PC-9 (cell line): ENCODE measurements at regions not wholly inside any gene's neighbourhood (a gene's known extent, or its start where the extent isn't known, plus 50 kb on each side); places are given as distances from the start of the nearest gene placed in this dataset.

Source experiments
- BruUV-seq: library from RNA; stranded (reverse); fragments of 400-500 nt; replicated peaks from 2 replicates; lab custom pipeline; 2021; lab: Mats Ljungman, UMichigan
- CTCF ChIA-PET: fragments of 300-600 bp; sonication (Branson Sonifier 250); formaldehyde crosslinking; loops from one replicate; lab custom pipeline; 2022; ENCODE audit warnings: antibody characterized with exemption; lab: Charles Lee
- POLR2A ChIA-PET: fragments of 300-600 bp; sonication (Branson Sonifier 250); formaldehyde crosslinking; loops from one replicate; lab custom pipeline; 2022; ENCODE audit warnings: antibody characterized with exemption; ENCODE audit not compliant: unreplicated experiment; lab: Charles Lee
- DNase-seq, 2 experiments: peaks; one replicate each; pipeline versions ENCODE4 v3.0.0 to v3.0.0-alpha.2; 2015 to 2022; ENCODE audit warnings: mixed read lengths in 1 of 2
- H2AFZ ChIP-seq: fragments of 200-600 bp; sonication (generic); 2 replicates; pipeline ENCODE4 v1.8.1; 2017; ENCODE audit warnings: antibody characterized with exemption
- H3F3A ChIP-seq: fragments of 200-600 bp; sonication (generic); 2 replicates; pipeline ENCODE4 v1.8.1; 2017; ENCODE audit warnings: antibody characterized with exemption, mild to moderate bottlenecking, low read depth; ENCODE audit not compliant: insufficient read depth
- H3K27ac ChIP-seq: fragments of 200-600 bp; sonication (generic); 2 replicates; pipeline ENCODE4 v1.6.1; 2016; ENCODE audit warnings: mixed run types
- H3K27me3 ChIP-seq: fragments of 200-600 bp; sonication (generic); 2 replicates; pipeline ENCODE4 v1.6.1; 2016; ENCODE audit warnings: low read depth, mixed run types; ENCODE audit not compliant: insufficient read depth
- H3K36me3 ChIP-seq: fragments of 200-600 bp; sonication (generic); 2 replicates; pipeline ENCODE4 v1.6.1; 2016; ENCODE audit warnings: low read depth, mixed run types
- H3K4me1 ChIP-seq: fragments of 200-600 bp; sonication (generic); replicated peaks from 2 replicates; pipeline ENCODE4 v1.6.1; 2016; ENCODE audit warnings: mixed run types; ENCODE audit not compliant: insufficient read depth
- H3K4me2 ChIP-seq: fragments of 200-600 bp; sonication (generic); 2 replicates; pipeline ENCODE4 v1.6.1; 2017; ENCODE audit warnings: mixed run types
- H3K4me3 ChIP-seq: fragments of 200-600 bp; sonication (generic); 2 replicates; pipeline ENCODE4 v1.6.1; 2016; ENCODE audit warnings: mixed run types
- H3K79me2 ChIP-seq: fragments of 200-600 bp; sonication (generic); 2 replicates; pipeline ENCODE4 v1.6.1; 2017; ENCODE audit warnings: low read depth, mixed run types
- H3K9me2 ChIP-seq: fragments of 200-600 bp; sonication (generic); 2 replicates; pipeline ENCODE4 v1.8.1; 2017; ENCODE audit warnings: mild to moderate bottlenecking; ENCODE audit not compliant: insufficient read depth
- H3K9me3 ChIP-seq: fragments of 200-600 bp; sonication (generic); 2 replicates; pipeline ENCODE4 v1.8.1; 2016; ENCODE audit warnings: low read depth; ENCODE audit not compliant: insufficient read depth
- H4K20me1 ChIP-seq: fragments of 200-600 bp; sonication (generic); 2 replicates; pipeline ENCODE4 v1.8.1; 2017; ENCODE audit not compliant: insufficient read depth
- EZH2 ChIP-seq: fragments of 200-600 bp; sonication (generic); IDR thresholded peaks from 2 replicates; pipeline ENCODE4 v1.8.0; 2017; ENCODE audit warnings: antibody characterized with exemption, low read depth
- intact Hi-C: fragments of 100-400 bp; cut with micrococcal nuclease; formaldehyde crosslinking; loops from one replicate; pipeline ENCODE4 v1.10.0; 2022; ENCODE audit not compliant: unreplicated experiment
- TF ChIP-seq, protein P1 (sequence below): fragments of 200-600 bp; sonication (generic); conservative IDR thresholded peaks from 2 replicates; pipeline ENCODE4 v1.6.1; 2017; ENCODE audit warnings: mixed run types, antibody characterized with exemption, mild to moderate bottlenecking, moderate library complexity

DNA sequence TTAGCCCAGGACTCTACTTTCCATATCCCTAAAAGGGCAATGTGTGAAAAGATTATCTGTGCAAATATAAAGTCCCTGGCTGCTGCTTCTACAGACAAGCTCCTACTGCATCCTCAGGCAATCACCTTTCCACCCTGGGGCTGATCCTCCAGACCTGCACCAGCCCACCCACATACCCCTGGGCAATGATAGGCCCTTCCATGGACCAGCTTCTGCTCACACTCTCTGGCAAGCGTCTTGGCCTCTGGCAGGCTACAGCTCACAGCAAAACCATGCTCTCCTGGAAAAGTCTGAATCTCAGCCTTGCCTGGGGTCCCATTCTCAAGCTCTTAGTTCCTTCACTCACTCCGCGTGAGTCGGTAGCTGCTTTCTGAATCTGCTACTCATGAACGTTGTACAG, 69.5 kb downstream of the IGLL5 start:
- Histone ChIP-seq H2AFZ (no peak overlapping the region), H3K27me3 (peaks cover 28% of the 10 kb centered on the region), H3K9me2 (no peaks in the 10 kb centered on the region), H3K27ac (no peak overlapping the region), H3K4me2 (no peak overlapping the region), H3K79me2 (no peaks in the 10 kb centered on the region), H3K9me3 (no peaks in the 10 kb centered on the region), H3F3A (no peaks in the 10 kb centered on the region), H3K36me3 (no peaks in the 10 kb centered on the region), H4K20me1 (no peaks in the 10 kb centered on the region), H3K4me1 (no peaks in the 10 kb centered on the region), H3K4me3 (no peak overlapping the region)
- CTCF ChIA-PET, result no interaction called here
- intact Hi-C loops, result loop anchor here (5.0 to 10.0 kb wide), 4 partner anchors 110 to 752 kb away; no protein-coding TSS in a partner anchor
- no TSS peak for BruUV-seq
- no peak for TF ChIP-seq EZH2
- TF ChIP-seq, protein P1, sequence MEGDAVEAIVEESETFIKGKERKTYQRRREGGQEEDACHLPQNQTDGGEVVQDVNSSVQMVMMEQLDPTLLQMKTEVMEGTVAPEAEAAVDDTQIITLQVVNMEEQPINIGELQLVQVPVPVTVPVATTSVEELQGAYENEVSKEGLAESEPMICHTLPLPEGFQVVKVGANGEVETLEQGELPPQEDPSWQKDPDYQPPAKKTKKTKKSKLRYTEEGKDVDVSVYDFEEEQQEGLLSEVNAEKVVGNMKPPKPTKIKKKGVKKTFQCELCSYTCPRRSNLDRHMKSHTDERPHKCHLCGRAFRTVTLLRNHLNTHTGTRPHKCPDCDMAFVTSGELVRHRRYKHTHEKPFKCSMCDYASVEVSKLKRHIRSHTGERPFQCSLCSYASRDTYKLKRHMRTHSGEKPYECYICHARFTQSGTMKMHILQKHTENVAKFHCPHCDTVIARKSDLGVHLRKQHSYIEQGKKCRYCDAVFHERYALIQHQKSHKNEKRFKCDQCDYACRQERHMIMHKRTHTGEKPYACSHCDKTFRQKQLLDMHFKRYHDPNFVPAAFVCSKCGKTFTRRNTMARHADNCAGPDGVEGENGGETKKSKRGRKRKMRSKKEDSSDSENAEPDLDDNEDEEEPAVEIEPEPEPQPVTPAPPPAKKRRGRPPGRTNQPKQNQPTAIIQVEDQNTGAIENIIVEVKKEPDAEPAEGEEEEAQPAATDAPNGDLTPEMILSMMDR, result no peak
- no peak for DNase-seq
- POLR2A ChIA-PET, result no interaction called here

DNA sequence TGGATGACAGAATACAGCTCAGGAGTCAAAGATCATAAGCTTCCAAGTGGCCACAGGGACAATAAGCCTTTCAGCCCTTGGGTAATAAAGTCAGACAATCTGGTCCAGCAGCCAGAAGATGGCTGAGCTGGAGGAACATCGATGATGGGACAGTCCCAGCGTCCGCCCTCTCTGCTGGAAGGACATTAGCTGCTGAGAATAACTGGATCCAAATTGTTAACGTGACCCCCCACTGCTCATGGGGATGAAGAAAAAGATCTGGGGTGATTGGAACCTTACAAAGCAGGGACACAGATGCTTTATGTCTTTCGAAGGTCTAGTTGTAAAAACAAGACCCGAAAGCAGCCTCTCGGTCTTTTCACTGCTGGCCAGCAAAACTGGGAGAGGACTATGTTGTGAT, 71.0 kb downstream of the IGLL5 start:
- ChIA-PET POLR2A (no interaction called here), CTCF (no interaction called here)
- no peaks in the 10 kb centered on the region for H3K4me1 ChIP-seq
- no peak overlapping the region for H3K4me2 ChIP-seq
- no TSS peak for BruUV-seq
- H3K9me2 ChIP-seq, result no peaks in the 10 kb centered on the region
- no peak for DNase-seq
- no peaks in the 10 kb centered on the region for H3F3A ChIP-seq
- no peak overlapping the region for H2AFZ ChIP-seq
- peaks cover 14% of the 10 kb centered on the region for H3K27me3 ChIP-seq
- H3K9me3 ChIP-seq, result no peaks in the 10 kb centered on the region
- H3K36me3 ChIP-seq, result no peaks in the 10 kb centered on the region
- H4K20me1 ChIP-seq, result no peaks in the 10 kb centered on the region
- no peak overlapping the region for H3K27ac ChIP-seq
- intact Hi-C loops, result loop anchor here (1.0 to 10.0 kb wide), 7 partner anchors 111 to 754 kb away; no protein-coding TSS in a partner anchor
- TF ChIP-seq, protein P1, result no peak
- no peak for TF ChIP-seq EZH2
- H3K79me2 ChIP-seq, result no peaks in the 10 kb centered on the region
- H3K4me3 ChIP-seq, result no peak overlapping the region

GRCh38 chr22:22959147-22959827, 71.7 kb downstream of the IGLL5 start:
- no peak for TF ChIP-seq EZH2
- TF ChIP-seq, protein P1, result peak; percentile 84
- H3K9me3 ChIP-seq, result no peaks in the 10 kb centered on the region
- ChIA-PET CTCF (interaction anchor here (0.7 to 1.5 kb wide), 2 partner anchors 322 to 426 kb away, joined by 4 to 6 read pairs; no protein-coding TSS in a partner anchor), POLR2A (interaction anchor here (0.6 kb wide), 1 partner anchor 242 kb away, joined by 4 read pairs; no protein-coding TSS in a partner anchor)
- no peak overlapping the region for H2AFZ ChIP-seq
- no peak overlapping the region for H3K4me3 ChIP-seq
- DNase-seq, result peak in 1 of 2 experiments; percentile 51
- H3K27me3 ChIP-seq, result peaks cover 7% of the 10 kb centered on the region
- H3K4me1 ChIP-seq, result no peaks in the 10 kb centered on the region
- intact Hi-C loops, result loop anchor here (1.0 to 10.0 kb wide), 7 partner anchors 112 to 754 kb away; no protein-coding TSS in a partner anchor
- no peaks in the 10 kb centered on the region for H3K36me3 ChIP-seq
- H3K4me2 ChIP-seq, result no peak overlapping the region
- no peaks in the 10 kb centered on the region for H3K79me2 ChIP-seq
- no peaks in the 10 kb centered on the region for H4K20me1 ChIP-seq
- H3K27ac ChIP-seq, result no peak overlapping the region
- no peaks in the 10 kb centered on the region for H3K9me2 ChIP-seq
- H3F3A ChIP-seq, result no peaks in the 10 kb centered on the region
- BruUV-seq, result no TSS peak
